A673 (cell line): ENCODE measurements at regions not wholly inside any gene's neighbourhood (a gene's known extent, or its start where the extent isn't known, plus 50 kb on each side); places are given as distances from the start of the nearest gene placed in this dataset.

Experiments used
- BruUV-seq: library from RNA; stranded (reverse); fragments of 400-500 nt; replicated peaks from 2 replicates; lab custom pipeline; 2021; lab: Mats Ljungman, UMichigan
- CTCF ChIA-PET: fragments of 300-600 bp; sonication (Branson Sonifier 250); formaldehyde crosslinking; loops from one replicate; lab custom pipeline; 2022; ENCODE audit warnings: antibody characterized with exemption; lab: Charles Lee
- POLR2A ChIA-PET: fragments of 300-600 bp; sonication (Branson Sonifier 250); formaldehyde crosslinking; loops from one replicate; lab custom pipeline; 2022; ENCODE audit warnings: antibody characterized with exemption; ENCODE audit not compliant: low non-redundant PET; lab: Charles Lee
- DNase-seq: peaks from one replicate; pipeline ENCODE4 v3.0.0-alpha.2; 2015; ENCODE audit warnings: low spot score
- H3K27ac ChIP-seq: fragments of 200-600 bp; sonication (generic); 2 replicates; pipeline ENCODE4 v1.5.1; 2016; ENCODE audit warnings: mixed run types, low read depth, mild to moderate bottlenecking, mixed read lengths, antibody characterized with exemption, low read length; ENCODE audit not compliant: poor library complexity, severe bottlenecking
- H3K27me3 ChIP-seq: fragments of 200-600 bp; sonication (generic); replicated peaks from 2 replicates; pipeline ENCODE4 v1.6.1; 2017; ENCODE audit warnings: mixed run types, low read depth, mild to moderate bottlenecking, mixed read lengths, antibody characterized with exemption, low read length; ENCODE audit not compliant: insufficient read depth, poor library complexity
- H3K36me3 ChIP-seq: fragments of 200-600 bp; sonication (generic); 2 replicates; pipeline ENCODE4 v1.6.1; 2016; ENCODE audit warnings: mixed run types, mild to moderate bottlenecking, mixed read lengths, antibody characterized with exemption, low read length; ENCODE audit not compliant: insufficient read depth, poor library complexity, severe bottlenecking
- H3K4me1 ChIP-seq: fragments of 200-600 bp; sonication (generic); 2 replicates; pipeline ENCODE4 v1.6.1; 2017; ENCODE audit warnings: mixed run types, mild to moderate bottlenecking, mixed read lengths, antibody characterized with exemption, low read length; ENCODE audit not compliant: insufficient read depth, poor library complexity, severe bottlenecking
- H3K4me3 ChIP-seq: fragments of 200-600 bp; sonication (generic); 2 replicates; pipeline ENCODE4 v1.5.1; 2016; ENCODE audit warnings: low read depth, mixed run types, mild to moderate bottlenecking, mixed read lengths, low read length; ENCODE audit not compliant: poor library complexity, severe bottlenecking
- H3K9me3 ChIP-seq: fragments of 200-600 bp; sonication (generic); 2 replicates; pipeline ENCODE4 v1.6.1; 2016; ENCODE audit warnings: mixed run types, low read depth, mild to moderate bottlenecking, mixed read lengths, antibody characterized with exemption, low read length; ENCODE audit not compliant: poor library complexity, severe bottlenecking
- EZH2 ChIP-seq: fragments of 200-600 bp; sonication (generic); IDR thresholded peaks from 2 replicates; pipeline ENCODE4 v1.6.1; 2017; ENCODE audit warnings: borderline replicate concordance, low read depth, mild to moderate bottlenecking, mixed read lengths, antibody characterized with exemption, low read length; ENCODE audit not compliant: poor library complexity, severe bottlenecking
- intact Hi-C: fragments of 100-400 bp; cut with micrococcal nuclease; formaldehyde crosslinking; loops from one replicate; pipeline ENCODE4 v1.10.0; 2022; ENCODE audit not compliant: unreplicated experiment
- TF ChIP-seq, protein P1 (sequence below): fragments of 300-800, 200-600 bp; sonication (generic); conservative IDR thresholded peaks from 2 replicates; pipeline ENCODE4 v1.5.1; 2017; ENCODE audit warnings: low read depth, mild to moderate bottlenecking, antibody characterized with exemption, low read length, moderate library complexity, mixed read lengths

DNA sequence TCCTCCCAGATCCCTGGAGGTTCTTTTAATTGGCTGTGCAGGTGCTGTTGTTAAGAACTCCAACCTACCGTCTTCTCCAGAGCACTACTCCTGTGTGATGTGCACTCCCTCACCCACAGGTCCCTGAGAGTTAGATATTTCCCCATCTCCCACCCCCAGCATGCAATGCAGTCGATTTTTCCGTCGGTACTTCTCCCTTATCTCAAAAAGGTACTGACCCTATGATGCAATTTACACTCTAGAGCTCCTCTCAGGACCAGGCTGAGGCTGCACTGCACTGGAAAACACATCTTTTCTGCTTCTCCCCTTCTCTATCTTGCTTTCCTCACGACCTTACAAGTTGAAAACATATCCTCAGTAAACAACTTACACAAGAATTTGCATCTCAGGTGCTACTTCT, 312.4 kb upstream of the TBX3 start:
- CTCF ChIA-PET, result no interaction called here
- intact Hi-C loops, result no loop called here
- no TSS peak for BruUV-seq

DNA sequence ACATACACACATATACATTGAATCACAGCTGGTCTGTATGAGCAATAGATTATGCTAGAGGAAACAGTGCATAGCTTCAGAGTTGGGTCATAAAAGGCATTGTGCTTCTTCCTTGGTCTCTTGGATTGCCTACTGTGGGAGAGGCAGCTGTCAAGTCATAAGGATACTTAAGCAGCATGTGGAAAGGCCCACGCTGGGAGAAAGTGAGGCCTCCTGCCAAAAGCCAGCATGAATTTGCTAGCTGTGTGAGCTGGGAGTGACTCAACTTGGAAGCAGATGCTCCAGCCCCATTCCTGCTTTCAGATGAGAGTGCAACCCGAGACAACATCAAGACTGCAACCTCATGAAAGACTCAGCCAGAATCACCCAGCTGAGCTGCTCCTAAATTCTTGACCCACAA, 311.9 kb upstream of the TBX3 start:
- TF ChIP-seq, protein P1, sequence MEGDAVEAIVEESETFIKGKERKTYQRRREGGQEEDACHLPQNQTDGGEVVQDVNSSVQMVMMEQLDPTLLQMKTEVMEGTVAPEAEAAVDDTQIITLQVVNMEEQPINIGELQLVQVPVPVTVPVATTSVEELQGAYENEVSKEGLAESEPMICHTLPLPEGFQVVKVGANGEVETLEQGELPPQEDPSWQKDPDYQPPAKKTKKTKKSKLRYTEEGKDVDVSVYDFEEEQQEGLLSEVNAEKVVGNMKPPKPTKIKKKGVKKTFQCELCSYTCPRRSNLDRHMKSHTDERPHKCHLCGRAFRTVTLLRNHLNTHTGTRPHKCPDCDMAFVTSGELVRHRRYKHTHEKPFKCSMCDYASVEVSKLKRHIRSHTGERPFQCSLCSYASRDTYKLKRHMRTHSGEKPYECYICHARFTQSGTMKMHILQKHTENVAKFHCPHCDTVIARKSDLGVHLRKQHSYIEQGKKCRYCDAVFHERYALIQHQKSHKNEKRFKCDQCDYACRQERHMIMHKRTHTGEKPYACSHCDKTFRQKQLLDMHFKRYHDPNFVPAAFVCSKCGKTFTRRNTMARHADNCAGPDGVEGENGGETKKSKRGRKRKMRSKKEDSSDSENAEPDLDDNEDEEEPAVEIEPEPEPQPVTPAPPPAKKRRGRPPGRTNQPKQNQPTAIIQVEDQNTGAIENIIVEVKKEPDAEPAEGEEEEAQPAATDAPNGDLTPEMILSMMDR, result no peak
- no peak for TF ChIP-seq EZH2
- H3K27me3 ChIP-seq, result no peaks in the 10 kb centered on the region
- H3K9me3 ChIP-seq, result peaks cover 7% of the 10 kb centered on the region
- DNase-seq, result no peak
- H3K36me3 ChIP-seq, result no peaks in the 10 kb centered on the region
- H3K4me1 ChIP-seq, result no peaks in the 10 kb centered on the region
- intact Hi-C loops, result no loop called here
- H3K4me3 ChIP-seq, result no peak overlapping the region
- no peak overlapping the region for H3K27ac ChIP-seq
- CTCF ChIA-PET, result no interaction called here
- POLR2A ChIA-PET, result no interaction called here
- BruUV-seq, result no TSS peak

More for the DNA sequence above, 312.4 kb upstream of the TBX3 start:
- no peaks in the 10 kb centered on the region for H3K36me3 ChIP-seq
- H3K27me3 ChIP-seq, result no peaks in the 10 kb centered on the region
- no peak overlapping the region for H3K4me3 ChIP-seq
- no peaks in the 10 kb centered on the region for H3K4me1 ChIP-seq
- no peak for DNase-seq
- no peak for TF ChIP-seq EZH2
- TF ChIP-seq, protein P1, result no peak
- no peak overlapping the region for H3K27ac ChIP-seq
- POLR2A ChIA-PET, result no interaction called here
- H3K9me3 ChIP-seq, result peaks cover 11% of the 10 kb centered on the region

DNA sequence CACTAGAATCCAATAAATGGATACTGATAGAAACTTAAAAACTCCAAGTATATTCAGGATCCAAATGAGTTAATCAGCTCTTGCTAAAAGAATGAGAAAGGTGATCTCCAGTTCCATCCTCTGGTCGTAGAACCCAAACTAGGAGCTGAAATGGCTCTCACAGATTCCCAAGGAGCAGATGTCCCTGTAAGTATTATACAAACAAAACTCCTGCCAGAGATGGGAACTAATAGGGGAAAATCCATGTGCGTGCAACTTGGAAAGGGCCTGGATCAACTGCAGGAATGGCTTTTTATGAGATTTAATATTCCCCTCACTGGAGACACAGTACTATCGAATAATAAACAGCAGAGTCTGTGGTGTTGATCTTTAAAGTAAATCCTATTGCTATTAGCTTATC, 309.2 kb upstream of the TBX3 start:
- TF ChIP-seq, protein P1, result no peak
- no peak for TF ChIP-seq EZH2
- Histone ChIP-seq H3K4me3 (no peak overlapping the region), H3K27me3 (no peaks in the 10 kb centered on the region), H3K9me3 (peaks cover 4% of the 10 kb centered on the region), H3K27ac (no peak overlapping the region), H3K4me1 (no peaks in the 10 kb centered on the region), H3K36me3 (no peaks in the 10 kb centered on the region)
- BruUV-seq, result no TSS peak
- POLR2A ChIA-PET, result no interaction called here
- no peak for DNase-seq
- intact Hi-C loops, result no loop called here
- CTCF ChIA-PET, result no interaction called here
